Activated CD8-positive, alpha-beta T cell treated with anti-CD3 and anti-CD28 coated beads for 36 hours (primary cell): ENCODE measurements at regions not wholly inside any gene's neighbourhood (a gene's known extent, or its start where the extent isn't known, plus 50 kb on each side); places are given as distances from the start of the nearest gene placed in this dataset.

Experiments
- ATAC-seq: fragments of 200-7000 bp; cut with Tn5 transposase; one replicate; pipeline ENCODE4 v1.10.0; 2021; ENCODE audit warnings: mild to moderate bottlenecking, moderate library complexity
- CTCF ChIA-PET: fragments of 350-600 bp; sonication (Branson Sonifier 250); formaldehyde crosslinking; loops from one replicate; lab custom pipeline; 2021; ENCODE audit warnings: antibody characterized with exemption; lab: Charles Lee
- POLR2A ChIA-PET: fragments of 350-600 bp; sonication (Branson Sonifier 250); formaldehyde crosslinking; loops from one replicate; lab custom pipeline; 2021; ENCODE audit warnings: antibody characterized with exemption; lab: Charles Lee
- DNase-seq: peaks from one replicate; pipeline ENCODE4 v3.0.0-alpha.2; 2020
- H3K27ac Mint-ChIP-seq: one replicate; pipeline ENCODE4 v1.8.0; 2021; ENCODE audit warnings: mild to moderate bottlenecking, mixed read lengths
- H3K27me3 Mint-ChIP-seq: one replicate; pipeline ENCODE4 v1.8.0; 2021; ENCODE audit warnings: mixed read lengths
- H3K36me3 Mint-ChIP-seq: one replicate; pipeline ENCODE4 v1.8.0; 2021; ENCODE audit warnings: low read depth, mixed read lengths
- H3K4me1 Mint-ChIP-seq: one replicate; pipeline ENCODE4 v1.8.0; 2021; ENCODE audit warnings: low read depth, mixed read lengths
- H3K4me3 Mint-ChIP-seq: one replicate; pipeline ENCODE4 v1.8.0; 2021; ENCODE audit warnings: mild to moderate bottlenecking, moderate library complexity, mixed read lengths
- H3K9me3 Mint-ChIP-seq: one replicate; pipeline ENCODE4 v1.8.0; 2021; ENCODE audit warnings: mixed read lengths
- intact Hi-C: fragments of 100-400 bp; cut with micrococcal nuclease; formaldehyde crosslinking; loops from one replicate; pipeline ENCODE4 v1.10.0; 2022
- TF ChIP-seq, protein P1 (sequence below): fragments of 200-600 bp; IDR thresholded peaks from one replicate; pipeline ENCODE4 v1.8.0; 2022; ENCODE audit warnings: antibody characterized with exemption, mild to moderate bottlenecking

DNA sequence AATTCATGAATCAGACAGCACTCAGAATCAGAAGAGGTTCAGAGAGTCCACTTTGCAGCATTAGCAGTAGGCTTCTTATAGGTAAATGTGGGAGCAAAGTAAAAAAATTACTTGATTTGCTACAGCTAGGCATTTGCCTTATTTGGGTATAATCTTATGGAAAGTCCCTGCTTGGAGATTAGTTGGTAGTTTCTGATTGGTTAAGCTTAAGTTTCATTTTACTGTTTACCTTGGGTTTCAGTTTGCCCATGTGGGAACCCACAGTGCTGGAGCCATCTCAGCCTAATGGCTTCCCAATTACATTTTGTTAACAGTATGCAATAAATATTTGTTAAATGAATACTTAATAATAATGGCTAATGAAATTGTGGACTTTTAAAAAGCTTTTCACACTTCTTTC is 311.0 kb upstream of the FLRT2 start:
- TF ChIP-seq, protein P1, sequence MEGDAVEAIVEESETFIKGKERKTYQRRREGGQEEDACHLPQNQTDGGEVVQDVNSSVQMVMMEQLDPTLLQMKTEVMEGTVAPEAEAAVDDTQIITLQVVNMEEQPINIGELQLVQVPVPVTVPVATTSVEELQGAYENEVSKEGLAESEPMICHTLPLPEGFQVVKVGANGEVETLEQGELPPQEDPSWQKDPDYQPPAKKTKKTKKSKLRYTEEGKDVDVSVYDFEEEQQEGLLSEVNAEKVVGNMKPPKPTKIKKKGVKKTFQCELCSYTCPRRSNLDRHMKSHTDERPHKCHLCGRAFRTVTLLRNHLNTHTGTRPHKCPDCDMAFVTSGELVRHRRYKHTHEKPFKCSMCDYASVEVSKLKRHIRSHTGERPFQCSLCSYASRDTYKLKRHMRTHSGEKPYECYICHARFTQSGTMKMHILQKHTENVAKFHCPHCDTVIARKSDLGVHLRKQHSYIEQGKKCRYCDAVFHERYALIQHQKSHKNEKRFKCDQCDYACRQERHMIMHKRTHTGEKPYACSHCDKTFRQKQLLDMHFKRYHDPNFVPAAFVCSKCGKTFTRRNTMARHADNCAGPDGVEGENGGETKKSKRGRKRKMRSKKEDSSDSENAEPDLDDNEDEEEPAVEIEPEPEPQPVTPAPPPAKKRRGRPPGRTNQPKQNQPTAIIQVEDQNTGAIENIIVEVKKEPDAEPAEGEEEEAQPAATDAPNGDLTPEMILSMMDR = no peak
- POLR2A ChIA-PET = no interaction called here
- CTCF ChIA-PET = no interaction called here
- Mint-ChIP-seq H3K9me3 (no peaks in the 10 kb centered on the region), H3K4me1 (no peaks in the 10 kb centered on the region), H3K27ac (no peak overlapping the region), H3K36me3 (no peaks in the 10 kb centered on the region), H3K4me3 (no peak overlapping the region), H3K27me3 (no peaks in the 10 kb centered on the region)
- ATAC-seq (no peak), DNase-seq (no peak)
- intact Hi-C loops = no loop called here

DNA sequence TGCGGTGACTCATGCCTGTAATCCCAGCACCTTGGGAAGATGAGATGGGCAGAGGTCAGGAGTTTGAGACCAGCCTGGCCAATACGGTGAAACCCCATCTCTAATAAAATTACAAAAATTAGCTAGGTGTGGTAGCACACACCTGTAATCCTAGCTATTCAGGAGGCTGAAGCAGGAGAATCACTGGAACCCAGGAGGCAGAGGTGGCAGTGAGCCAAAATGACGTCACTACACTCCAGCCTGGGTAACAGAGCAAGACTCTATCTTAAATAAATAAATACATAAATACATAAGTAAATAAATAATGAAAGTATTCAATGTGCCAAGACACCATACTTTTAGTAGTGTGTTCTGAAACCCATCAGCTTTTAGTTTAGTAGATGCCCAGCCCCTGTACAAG is 308.1 kb upstream of the FLRT2 start:
- no peak for ATAC-seq
- H3K27ac Mint-ChIP-seq = no peak overlapping the region
- POLR2A ChIA-PET = no interaction called here
- TF ChIP-seq, protein P1 = no peak
- DNase-seq = no peak
- H3K4me3 Mint-ChIP-seq = no peak overlapping the region
- CTCF ChIA-PET = no interaction called here
- no peaks in the 10 kb centered on the region for H3K27me3 Mint-ChIP-seq
- H3K36me3 Mint-ChIP-seq = no peaks in the 10 kb centered on the region
- peaks cover 4% of the 10 kb centered on the region for H3K9me3 Mint-ChIP-seq
- intact Hi-C loops = no loop called here
- H3K4me1 Mint-ChIP-seq = no peaks in the 10 kb centered on the region

DNA sequence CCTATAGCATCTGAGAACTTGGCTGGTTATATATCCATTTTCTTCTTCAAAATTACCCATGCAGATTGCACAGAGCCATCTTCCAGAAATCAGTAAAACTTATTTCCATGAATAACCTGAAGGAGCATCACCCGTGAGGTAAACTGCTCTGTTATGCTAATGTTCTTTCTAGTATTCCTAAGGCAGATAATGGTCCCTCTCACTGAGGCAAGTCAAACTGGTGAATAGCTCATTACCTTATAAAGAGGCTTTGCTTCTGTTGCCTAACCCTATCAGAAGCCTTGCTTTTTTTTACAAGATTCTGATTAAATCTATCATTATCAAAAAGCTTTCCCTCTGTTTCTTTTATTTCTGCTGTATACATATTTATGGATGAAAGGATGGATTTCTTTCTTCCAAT is 307.6 kb upstream of the FLRT2 start:
- POLR2A ChIA-PET = no interaction called here
- intact Hi-C loops = no loop called here
- CTCF ChIA-PET = no interaction called here
- H3K9me3 Mint-ChIP-seq = peaks cover 4% of the 10 kb centered on the region
- H3K4me3 Mint-ChIP-seq = no peak overlapping the region
- no peak for ATAC-seq
- H3K36me3 Mint-ChIP-seq = no peaks in the 10 kb centered on the region
- no peaks in the 10 kb centered on the region for H3K27me3 Mint-ChIP-seq
- TF ChIP-seq, protein P1 = no peak
- no peaks in the 10 kb centered on the region for H3K4me1 Mint-ChIP-seq
- H3K27ac Mint-ChIP-seq = no peak overlapping the region
- no peak for DNase-seq

DNA sequence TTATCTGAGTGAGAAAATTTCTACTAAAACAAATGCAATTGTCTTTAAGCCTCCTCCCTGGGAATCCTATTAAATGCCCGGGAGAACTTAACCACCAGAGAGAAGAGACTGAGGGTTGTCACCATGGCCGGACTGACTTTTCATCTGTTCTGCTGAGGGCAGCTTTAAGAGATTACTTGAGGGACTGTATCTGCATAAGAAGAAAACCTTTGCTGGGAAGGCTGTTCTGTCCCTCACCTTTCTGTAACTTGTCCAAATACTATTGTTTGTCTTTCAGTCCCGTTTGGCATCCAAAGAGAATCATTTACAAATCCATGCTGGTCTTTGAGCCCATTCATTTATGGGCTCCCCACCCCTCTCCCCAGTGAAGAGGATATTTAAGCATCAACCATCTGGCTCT is 306.3 kb upstream of the FLRT2 start:
- Mint-ChIP-seq H3K27me3 (no peaks in the 10 kb centered on the region), H3K36me3 (no peaks in the 10 kb centered on the region), H3K4me1 (no peaks in the 10 kb centered on the region), H3K4me3 (no peak overlapping the region), H3K9me3 (peaks cover 4% of the 10 kb centered on the region), H3K27ac (no peak overlapping the region)
- ATAC-seq (no peak), DNase-seq (no peak)
- intact Hi-C loops = no loop called here
- POLR2A ChIA-PET = no interaction called here
- CTCF ChIA-PET = no interaction called here
- TF ChIP-seq, protein P1 = no peak

DNA sequence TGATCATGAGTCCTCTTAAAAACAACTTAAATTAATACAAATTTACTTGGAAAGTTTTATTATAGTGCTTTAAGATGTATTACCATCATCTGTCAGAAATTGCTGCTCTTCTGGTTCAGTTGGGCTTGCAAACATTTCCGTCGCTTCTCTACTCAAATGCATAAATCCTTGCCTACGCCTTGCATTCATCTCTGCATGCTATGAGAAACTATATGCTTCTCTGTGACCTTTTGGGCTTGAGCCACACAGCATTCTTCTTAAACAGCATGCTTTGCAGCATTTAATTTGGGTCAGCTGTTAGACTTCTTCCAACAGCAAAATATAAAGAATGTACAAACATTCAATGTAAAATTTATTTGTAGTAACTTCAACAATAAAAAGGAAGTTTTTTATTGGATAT is 305.7 kb upstream of the FLRT2 start:
- DNase-seq (no peak), ATAC-seq (no peak)
- no peaks in the 10 kb centered on the region for H3K27me3 Mint-ChIP-seq
- H3K4me3 Mint-ChIP-seq = no peak overlapping the region
- no peaks in the 10 kb centered on the region for H3K36me3 Mint-ChIP-seq
- intact Hi-C loops = no loop called here
- ChIA-PET CTCF (no interaction called here), POLR2A (no interaction called here)
- H3K27ac Mint-ChIP-seq = no peak overlapping the region
- TF ChIP-seq, protein P1 = no peak
- peaks cover 4% of the 10 kb centered on the region for H3K9me3 Mint-ChIP-seq
- H3K4me1 Mint-ChIP-seq = no peaks in the 10 kb centered on the region
